ENCODE measurements at regions not wholly inside any gene's neighbourhood (a gene's known extent, or its start where the extent isn't known, plus 50 kb on each side); places are given as distances from the start of the nearest gene placed in this dataset.

DNA sequence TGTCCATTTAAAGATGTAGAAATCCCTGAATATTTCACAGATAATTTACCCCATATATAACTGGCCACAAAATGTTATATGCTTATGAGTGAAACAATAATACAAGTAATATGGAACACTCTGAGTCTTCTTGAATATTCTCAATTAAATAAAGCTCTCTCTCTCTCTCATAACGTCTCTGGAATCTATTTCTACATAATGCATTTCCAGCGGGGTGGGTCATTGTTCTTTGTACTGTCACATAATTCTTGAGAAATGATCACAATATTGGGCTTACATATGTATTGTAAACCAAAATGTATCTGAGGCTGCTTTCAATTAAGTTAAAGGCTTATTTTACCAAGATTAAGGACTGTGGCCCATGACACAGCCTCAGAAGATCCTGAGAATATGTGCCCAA lies 596.3 kb downstream of the FAT4 start:
- Histone ChIP-seq H3K4me1 (no peaks in the 10 kb centered on the region), H3K4me3 (no peak overlapping the region), H3K9me3 (no peaks in the 10 kb centered on the region), H3K27ac (no peak overlapping the region), H3K27me3 (no peaks in the 10 kb centered on the region), H3K36me3 (no peaks in the 10 kb centered on the region)
- no peak for TF ChIP-seq POLR2A (IDR thresholded peaks at IDR 0.05)
- no peak for TF ChIP-seq EP300 (IDR thresholded peaks at IDR 0.05)
- TF ChIP-seq, protein P1, sequence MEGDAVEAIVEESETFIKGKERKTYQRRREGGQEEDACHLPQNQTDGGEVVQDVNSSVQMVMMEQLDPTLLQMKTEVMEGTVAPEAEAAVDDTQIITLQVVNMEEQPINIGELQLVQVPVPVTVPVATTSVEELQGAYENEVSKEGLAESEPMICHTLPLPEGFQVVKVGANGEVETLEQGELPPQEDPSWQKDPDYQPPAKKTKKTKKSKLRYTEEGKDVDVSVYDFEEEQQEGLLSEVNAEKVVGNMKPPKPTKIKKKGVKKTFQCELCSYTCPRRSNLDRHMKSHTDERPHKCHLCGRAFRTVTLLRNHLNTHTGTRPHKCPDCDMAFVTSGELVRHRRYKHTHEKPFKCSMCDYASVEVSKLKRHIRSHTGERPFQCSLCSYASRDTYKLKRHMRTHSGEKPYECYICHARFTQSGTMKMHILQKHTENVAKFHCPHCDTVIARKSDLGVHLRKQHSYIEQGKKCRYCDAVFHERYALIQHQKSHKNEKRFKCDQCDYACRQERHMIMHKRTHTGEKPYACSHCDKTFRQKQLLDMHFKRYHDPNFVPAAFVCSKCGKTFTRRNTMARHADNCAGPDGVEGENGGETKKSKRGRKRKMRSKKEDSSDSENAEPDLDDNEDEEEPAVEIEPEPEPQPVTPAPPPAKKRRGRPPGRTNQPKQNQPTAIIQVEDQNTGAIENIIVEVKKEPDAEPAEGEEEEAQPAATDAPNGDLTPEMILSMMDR (IDR thresholded peaks at IDR 0.05), result no peak
- no peak for TF ChIP-seq POLR2AphosphoS5 (IDR thresholded peaks at IDR 0.05)
- DNase-seq (ENCODE audit: low spot score in 2 of 2), result no peak
- WGBS, result 74% methylated on average over 2 of the region's 2 CpGs

DNA sequence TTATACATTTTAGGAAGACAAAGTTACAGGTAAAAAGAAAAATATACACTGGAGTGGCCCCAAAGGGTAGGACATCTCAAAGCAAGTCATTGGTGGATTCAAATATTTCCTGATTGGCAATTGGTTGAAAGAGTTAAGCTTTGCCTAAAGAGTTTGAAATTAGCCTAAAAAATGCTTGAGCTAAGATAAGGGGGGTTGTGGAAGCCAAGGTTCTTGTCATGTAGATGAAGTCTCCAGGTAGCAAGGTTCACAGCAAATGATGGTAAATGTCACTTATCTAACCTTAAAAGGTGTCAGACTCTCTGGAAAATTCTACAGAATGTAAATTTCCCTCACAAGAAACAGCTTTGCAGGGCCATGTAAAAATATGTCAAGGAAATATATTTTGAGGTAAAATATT lies 596.7 kb downstream of the FAT4 start:
- no peak for DNase-seq (ENCODE audit: low spot score in 2 of 2)
- Histone ChIP-seq H3K4me3 (no peak overlapping the region), H3K9me3 (no peaks in the 10 kb centered on the region), H3K27me3 (no peaks in the 10 kb centered on the region), H3K4me1 (no peaks in the 10 kb centered on the region), H3K36me3 (no peaks in the 10 kb centered on the region), H3K27ac (no peak overlapping the region)
- no peak for TF ChIP-seq POLR2A (IDR thresholded peaks at IDR 0.05)
- TF ChIP-seq, protein P1 (IDR thresholded peaks at IDR 0.05), result no peak
- no peak for TF ChIP-seq EP300 (IDR thresholded peaks at IDR 0.05)
- no peak for TF ChIP-seq POLR2AphosphoS5 (IDR thresholded peaks at IDR 0.05)

DNA sequence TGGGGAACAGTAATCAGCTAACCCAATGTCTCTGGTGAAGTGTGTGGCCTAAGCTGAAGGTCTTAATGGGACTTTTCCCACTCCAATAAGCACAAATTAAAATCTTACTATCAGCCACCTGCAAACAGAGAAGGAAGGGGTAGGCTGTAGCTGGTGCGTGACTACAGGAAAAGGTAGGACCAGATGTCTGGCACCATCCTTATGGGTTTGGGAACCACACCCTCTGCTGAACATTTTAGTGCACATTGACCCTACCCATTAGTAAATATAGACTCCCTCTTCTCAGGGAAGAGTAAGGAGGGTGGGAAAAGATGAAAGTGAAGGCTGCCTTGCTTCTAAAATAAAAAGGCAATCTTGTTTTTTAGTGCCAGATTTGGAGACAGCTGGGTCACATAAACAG lies 602.8 kb downstream of the FAT4 start:
- 65% methylated on average over 1 of the region's 1 CpG for WGBS
- Histone ChIP-seq H3K9me3 (no peaks in the 10 kb centered on the region), H3K27ac (no peak overlapping the region), H3K4me3 (no peak overlapping the region), H3K36me3 (no peaks in the 10 kb centered on the region), H3K4me1 (no peaks in the 10 kb centered on the region), H3K27me3 (no peaks in the 10 kb centered on the region)
- DNase-seq (ENCODE audit: low spot score in 2 of 2), result no peak
- no peak for TF ChIP-seq EP300 (IDR thresholded peaks at IDR 0.05)
- TF ChIP-seq, protein P1 (IDR thresholded peaks at IDR 0.05), result no peak
- TF ChIP-seq POLR2AphosphoS5 (IDR thresholded peaks at IDR 0.05), result no peak
- TF ChIP-seq POLR2A (IDR thresholded peaks at IDR 0.05), result no peak

DNA sequence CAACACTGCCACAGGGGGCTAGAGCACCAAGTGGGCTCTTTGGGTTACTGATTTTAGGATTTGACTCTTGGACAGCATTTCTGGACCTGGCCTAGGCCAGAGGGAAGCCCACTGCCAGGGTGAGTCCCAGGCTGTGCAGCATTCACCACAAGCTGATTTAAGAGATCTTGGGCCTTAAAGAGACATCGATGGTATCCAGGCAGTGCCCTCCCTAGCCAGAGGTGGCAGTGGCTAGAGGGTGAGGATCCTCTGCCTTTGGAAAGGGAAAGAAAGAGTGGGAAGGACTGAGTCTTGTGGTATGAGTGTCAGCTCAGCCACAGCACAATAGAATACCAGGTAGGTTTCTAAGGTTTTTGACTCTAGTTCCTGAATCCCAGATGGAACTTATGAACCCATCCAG lies 613.9 kb downstream of the FAT4 start:
- WGBS, result 100% methylated on average over 1 of the region's 1 CpG
- no peak for DNase-seq (ENCODE audit: low spot score in 2 of 2)
- H3K27me3 ChIP-seq, result no peaks in the 10 kb centered on the region
- H3K4me1 ChIP-seq, result no peaks in the 10 kb centered on the region
- H3K36me3 ChIP-seq, result no peaks in the 10 kb centered on the region
- TF ChIP-seq, protein P1 (IDR thresholded peaks at IDR 0.05), result no peak
- TF ChIP-seq EP300 (IDR thresholded peaks at IDR 0.05) (no peak), POLR2AphosphoS5 (IDR thresholded peaks at IDR 0.05) (no peak), POLR2A (IDR thresholded peaks at IDR 0.05) (no peak)
- no peaks in the 10 kb centered on the region for H3K9me3 ChIP-seq
- H3K4me3 ChIP-seq, result no peak overlapping the region
- no peak overlapping the region for H3K27ac ChIP-seq

DNA sequence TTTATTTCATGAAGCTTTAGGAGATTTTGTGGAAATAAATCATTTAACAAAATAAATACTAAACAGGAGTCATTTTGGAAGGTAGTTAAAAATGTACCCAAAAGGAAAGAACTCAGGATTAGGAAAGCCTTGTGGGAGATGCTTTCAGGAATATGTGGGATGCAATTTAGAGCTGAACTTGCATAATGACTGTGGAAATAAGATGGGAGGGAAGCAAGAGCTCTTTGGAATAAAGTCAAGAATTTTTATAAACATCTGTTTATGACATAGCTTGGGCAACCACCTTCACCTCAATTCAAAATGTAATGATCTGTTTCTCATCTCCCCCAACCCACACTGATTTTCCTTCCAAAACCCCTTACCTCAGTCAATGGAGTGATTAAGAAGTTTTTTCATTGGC lies 623.8 kb downstream of the FAT4 start:
- TF ChIP-seq, protein P1 (IDR thresholded peaks at IDR 0.05), result no peak
- H3K36me3 ChIP-seq, result no peaks in the 10 kb centered on the region

More for the DNA sequence above, 623.8 kb downstream of the FAT4 start:
- Histone ChIP-seq H3K27me3 (no peaks in the 10 kb centered on the region), H3K4me3 (no peak overlapping the region), H3K27ac (no peak overlapping the region), H3K4me1 (no peaks in the 10 kb centered on the region), H3K9me3 (peaks cover 3% of the 10 kb centered on the region)
- no peak for DNase-seq (ENCODE audit: low spot score in 2 of 2)

Data from suprapubic skin (tissue), 4 donors.